Mesothelial cell of epicardium (in vitro differentiated cells): ENCODE measurements at regions not wholly inside any gene's neighbourhood (a gene's known extent, or its start where the extent isn't known, plus 50 kb on each side); places are given as distances from the start of the nearest gene placed in this dataset.

ENCODE experiments used
- DNase-seq, 2 experiments: peaks; one replicate each; pipeline ENCODE4 v3.0.0; 2021; ENCODE audit warnings: low spot score in 2 of 2; ENCODE audit not compliant: unreplicated experiment in 2 of 2
- H3K27ac Mint-ChIP-seq: 2 replicates; pipeline ENCODE4 v1.8.0; 2021; ENCODE audit warnings: mixed read lengths
- H3K27me3 Mint-ChIP-seq: 2 replicates; pipeline ENCODE4 v1.8.0; 2021; ENCODE audit warnings: low read depth, mixed read lengths
- H3K36me3 Mint-ChIP-seq: 2 replicates; pipeline ENCODE4 v1.8.0; 2021; ENCODE audit warnings: mixed read lengths
- H3K4me1 Mint-ChIP-seq: 2 replicates; pipeline ENCODE4 v1.8.0; 2021; ENCODE audit warnings: mixed read lengths
- H3K4me3 Mint-ChIP-seq: 2 replicates; pipeline ENCODE4 v1.8.0; 2021; ENCODE audit warnings: mild to moderate bottlenecking, moderate library complexity, mixed read lengths
- H3K9me3 Mint-ChIP-seq: 2 replicates; pipeline ENCODE4 v1.8.0; 2021; ENCODE audit warnings: mixed read lengths
- TF ChIP-seq, protein P1 (sequence below): fragments of 200-600 bp; sonication (generic); IDR thresholded peaks from one replicate; pipeline ENCODE4 v1.5.0; 2021; ENCODE audit warnings: antibody characterized with exemption; ENCODE audit not compliant: unreplicated experiment

DNA sequence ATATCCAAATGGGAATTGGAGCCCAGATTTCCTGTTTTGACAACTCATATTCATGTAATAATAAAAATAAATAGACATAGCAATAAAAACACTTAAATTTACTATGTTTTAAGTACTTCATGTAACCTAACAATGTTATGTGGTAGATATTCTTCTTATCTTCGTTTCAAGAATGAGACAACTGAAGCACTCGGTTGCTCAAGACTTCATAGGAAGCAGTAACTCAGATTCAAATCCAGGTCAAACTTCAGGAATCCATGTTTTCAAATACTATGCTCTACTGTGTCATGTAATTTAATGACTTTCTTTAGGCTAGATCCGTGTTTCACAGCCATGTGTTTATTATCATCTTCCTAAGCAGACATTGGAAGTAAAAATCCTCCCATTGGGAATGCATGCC, 492.2 kb downstream of the CNTN3 start:
- H3K36me3 Mint-ChIP-seq, result no peaks in the 10 kb centered on the region
- H3K27me3 Mint-ChIP-seq, result no peaks in the 10 kb centered on the region
- no peak overlapping the region for H3K27ac Mint-ChIP-seq
- H3K4me3 Mint-ChIP-seq, result no peak overlapping the region
- H3K9me3 Mint-ChIP-seq, result peaks cover 15% of the 10 kb centered on the region
- DNase-seq, result no peak
- TF ChIP-seq, protein P1, sequence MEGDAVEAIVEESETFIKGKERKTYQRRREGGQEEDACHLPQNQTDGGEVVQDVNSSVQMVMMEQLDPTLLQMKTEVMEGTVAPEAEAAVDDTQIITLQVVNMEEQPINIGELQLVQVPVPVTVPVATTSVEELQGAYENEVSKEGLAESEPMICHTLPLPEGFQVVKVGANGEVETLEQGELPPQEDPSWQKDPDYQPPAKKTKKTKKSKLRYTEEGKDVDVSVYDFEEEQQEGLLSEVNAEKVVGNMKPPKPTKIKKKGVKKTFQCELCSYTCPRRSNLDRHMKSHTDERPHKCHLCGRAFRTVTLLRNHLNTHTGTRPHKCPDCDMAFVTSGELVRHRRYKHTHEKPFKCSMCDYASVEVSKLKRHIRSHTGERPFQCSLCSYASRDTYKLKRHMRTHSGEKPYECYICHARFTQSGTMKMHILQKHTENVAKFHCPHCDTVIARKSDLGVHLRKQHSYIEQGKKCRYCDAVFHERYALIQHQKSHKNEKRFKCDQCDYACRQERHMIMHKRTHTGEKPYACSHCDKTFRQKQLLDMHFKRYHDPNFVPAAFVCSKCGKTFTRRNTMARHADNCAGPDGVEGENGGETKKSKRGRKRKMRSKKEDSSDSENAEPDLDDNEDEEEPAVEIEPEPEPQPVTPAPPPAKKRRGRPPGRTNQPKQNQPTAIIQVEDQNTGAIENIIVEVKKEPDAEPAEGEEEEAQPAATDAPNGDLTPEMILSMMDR, result no peak
- H3K4me1 Mint-ChIP-seq, result no peaks in the 10 kb centered on the region

DNA sequence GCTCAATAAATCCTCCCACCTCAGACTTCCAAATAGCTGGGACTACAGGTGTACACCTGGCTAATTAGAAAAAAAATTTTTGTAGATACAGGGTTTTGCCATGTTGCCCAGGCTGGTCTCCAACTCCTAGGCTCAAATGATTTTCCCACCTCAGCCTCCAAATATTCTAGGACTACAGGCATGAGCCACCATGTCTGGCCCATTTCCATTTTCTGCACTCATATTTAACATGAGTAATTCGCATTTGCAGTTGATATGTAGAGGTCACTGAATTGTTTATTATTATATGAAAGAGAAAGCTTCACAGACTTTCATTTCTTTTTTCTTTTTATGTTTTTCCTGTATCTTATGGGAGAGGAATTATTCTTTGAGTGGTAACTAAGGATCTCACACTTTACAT, 492.7 kb downstream of the CNTN3 start:
- H3K4me3 Mint-ChIP-seq, result no peak overlapping the region
- peaks cover 15% of the 10 kb centered on the region for H3K9me3 Mint-ChIP-seq
- H3K36me3 Mint-ChIP-seq, result no peaks in the 10 kb centered on the region
- H3K4me1 Mint-ChIP-seq, result no peaks in the 10 kb centered on the region
- no peak for DNase-seq
- H3K27me3 Mint-ChIP-seq, result peaks cover 3% of the 10 kb centered on the region
- no peak overlapping the region for H3K27ac Mint-ChIP-seq
- TF ChIP-seq, protein P1, result no peak

DNA sequence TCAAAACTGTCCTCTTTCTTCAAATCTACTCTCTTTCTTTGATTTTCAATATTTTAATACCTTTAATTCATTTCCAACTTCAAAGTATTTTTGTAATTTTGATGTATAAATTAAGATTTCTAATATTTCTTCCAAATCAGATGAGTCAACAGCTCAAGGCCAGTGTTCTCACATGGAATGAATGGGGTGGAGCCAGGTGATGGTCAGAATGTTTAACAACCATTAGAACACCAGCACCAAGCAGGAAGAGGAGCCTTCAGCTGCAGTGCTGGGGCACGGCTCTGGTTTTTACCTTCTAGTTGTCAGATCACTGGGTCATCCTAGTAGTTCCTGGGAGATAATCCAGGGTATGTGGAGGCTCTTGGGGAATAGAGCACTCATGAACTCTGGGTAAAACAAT, 494.5 kb upstream of the PDZRN3 start:
- no peak overlapping the region for H3K4me3 Mint-ChIP-seq
- no peak for DNase-seq
- TF ChIP-seq, protein P1, result no peak
- no peaks in the 10 kb centered on the region for H3K4me1 Mint-ChIP-seq
- H3K9me3 Mint-ChIP-seq, result peaks cover 15% of the 10 kb centered on the region
- peaks cover 3% of the 10 kb centered on the region for H3K27me3 Mint-ChIP-seq
- H3K27ac Mint-ChIP-seq, result no peak overlapping the region
- no peaks in the 10 kb centered on the region for H3K36me3 Mint-ChIP-seq

DNA sequence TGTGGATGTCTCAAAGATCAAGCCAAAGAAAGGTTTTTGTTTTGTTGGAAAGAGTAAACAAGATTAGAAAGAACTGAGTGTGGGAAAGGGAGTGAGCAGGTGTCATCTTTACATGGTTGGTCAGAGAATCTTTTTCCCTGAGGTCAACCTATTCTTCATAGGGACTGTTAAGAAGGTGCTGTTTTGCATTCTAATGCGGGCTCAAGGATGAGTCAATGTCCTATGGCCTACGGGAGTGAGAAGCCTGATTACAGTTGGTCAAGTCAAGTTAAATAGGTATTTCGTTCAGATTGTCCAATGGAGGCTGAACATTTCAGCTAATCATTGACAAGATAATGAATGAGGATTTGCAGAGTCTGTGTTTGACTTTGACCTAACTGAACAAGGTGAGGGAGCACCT, 491.2 kb upstream of the PDZRN3 start:
- H3K4me1 Mint-ChIP-seq, result no peaks in the 10 kb centered on the region

DNA sequence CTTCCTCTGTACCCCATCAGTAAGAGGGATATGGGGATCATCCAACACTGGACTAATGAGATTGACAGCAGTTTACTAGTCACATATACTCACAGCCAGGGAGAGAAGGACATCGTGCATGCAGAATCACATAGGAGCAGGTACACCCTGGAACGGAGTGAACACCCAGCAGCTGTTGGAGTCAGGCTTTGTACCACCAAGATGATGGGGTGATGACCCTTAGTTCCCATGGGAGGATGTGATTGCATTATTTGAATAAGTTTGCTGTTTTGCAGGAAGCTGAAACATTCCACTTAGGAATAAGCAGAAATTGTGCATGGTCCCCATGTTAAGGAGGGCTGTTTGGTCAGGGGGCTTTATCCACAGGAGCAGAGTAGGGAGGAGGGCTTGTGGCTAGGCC, 482.7 kb upstream of the PDZRN3 start:
- Mint-ChIP-seq H3K4me1 (no peaks in the 10 kb centered on the region), H3K27ac (no peak overlapping the region), H3K4me3 (no peak overlapping the region), H3K36me3 (no peaks in the 10 kb centered on the region), H3K9me3 (no peaks in the 10 kb centered on the region), H3K27me3 (peaks cover 20% of the 10 kb centered on the region)
- DNase-seq, result no peak
- TF ChIP-seq, protein P1, result no peak

More for the DNA sequence above, 491.2 kb upstream of the PDZRN3 start:
- Mint-ChIP-seq H3K27me3 (peaks cover 8% of the 10 kb centered on the region), H3K4me3 (no peak overlapping the region), H3K36me3 (no peaks in the 10 kb centered on the region), H3K9me3 (peaks cover 5% of the 10 kb centered on the region), H3K27ac (no peak overlapping the region)
- TF ChIP-seq, protein P1, result no peak
- DNase-seq, result no peak

DNA sequence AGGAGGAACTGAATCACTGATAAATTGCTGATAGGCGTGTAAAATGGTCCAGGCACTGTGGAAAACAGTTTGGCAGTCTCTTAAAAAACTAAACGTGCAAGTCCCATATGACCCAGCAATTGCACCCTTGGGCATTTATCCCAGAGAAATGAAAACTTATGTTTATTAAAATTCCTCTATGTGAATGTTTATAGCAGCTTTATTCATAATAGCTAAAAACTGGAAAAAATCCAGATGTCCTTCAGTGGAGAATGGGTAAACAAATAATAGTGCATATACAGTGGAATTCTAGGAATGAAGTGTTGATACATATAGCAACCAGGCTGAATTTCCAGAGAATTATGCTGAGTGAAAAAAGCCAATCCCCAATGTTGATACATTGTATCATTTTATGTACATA, 482.2 kb upstream of the PDZRN3 start:
- DNase-seq, result no peak
- Mint-ChIP-seq H3K36me3 (no peaks in the 10 kb centered on the region), H3K4me3 (no peak overlapping the region), H3K27ac (no peak overlapping the region), H3K4me1 (no peaks in the 10 kb centered on the region), H3K9me3 (no peaks in the 10 kb centered on the region), H3K27me3 (peaks cover 22% of the 10 kb centered on the region)
- TF ChIP-seq, protein P1, result no peak
